B cell (primary cell): ENCODE measurements at regions not wholly inside any gene's neighbourhood (a gene's known extent, or its start where the extent isn't known, plus 50 kb on each side); places are given as distances from the start of the nearest gene placed in this dataset.

Experiments
- EZH2 ChIP-seq: IDR thresholded peaks from 2 replicates; pipeline ENCODE4 v1.6.1; 2012; ENCODE audit warnings: borderline replicate concordance, low read depth, mild to moderate bottlenecking, moderate library complexity, low read length; ENCODE audit not compliant: insufficient read depth, poor library complexity, severe bottlenecking
- TF ChIP-seq, protein P1 (sequence below): fragments of 200-600 bp; IDR thresholded peaks from one replicate; pipeline ENCODE4 v1.8.0; 2022; ENCODE audit warnings: antibody characterized with exemption, mild to moderate bottlenecking

DNA sequence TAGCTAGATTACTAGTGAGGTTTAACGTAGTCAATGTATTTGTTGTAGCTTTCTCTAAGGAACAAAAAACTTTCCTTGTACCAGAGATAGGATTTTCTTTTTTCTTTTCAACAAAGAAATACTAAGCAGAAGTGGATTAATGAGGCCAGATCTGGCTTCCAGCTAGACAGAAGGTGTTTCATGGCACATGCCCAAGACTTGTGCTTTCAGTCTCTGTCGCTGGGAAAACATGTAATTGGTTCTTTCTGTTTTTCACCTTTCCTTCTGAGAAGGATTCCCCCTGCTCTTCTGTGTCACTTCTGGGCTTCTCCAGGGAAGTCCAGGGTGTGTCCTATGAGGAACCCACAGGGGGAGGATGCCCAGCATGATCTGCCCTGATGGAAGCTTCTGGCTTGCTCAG, 492.2 kb downstream of the CCSER2 start:
- TF ChIP-seq, protein P1, sequence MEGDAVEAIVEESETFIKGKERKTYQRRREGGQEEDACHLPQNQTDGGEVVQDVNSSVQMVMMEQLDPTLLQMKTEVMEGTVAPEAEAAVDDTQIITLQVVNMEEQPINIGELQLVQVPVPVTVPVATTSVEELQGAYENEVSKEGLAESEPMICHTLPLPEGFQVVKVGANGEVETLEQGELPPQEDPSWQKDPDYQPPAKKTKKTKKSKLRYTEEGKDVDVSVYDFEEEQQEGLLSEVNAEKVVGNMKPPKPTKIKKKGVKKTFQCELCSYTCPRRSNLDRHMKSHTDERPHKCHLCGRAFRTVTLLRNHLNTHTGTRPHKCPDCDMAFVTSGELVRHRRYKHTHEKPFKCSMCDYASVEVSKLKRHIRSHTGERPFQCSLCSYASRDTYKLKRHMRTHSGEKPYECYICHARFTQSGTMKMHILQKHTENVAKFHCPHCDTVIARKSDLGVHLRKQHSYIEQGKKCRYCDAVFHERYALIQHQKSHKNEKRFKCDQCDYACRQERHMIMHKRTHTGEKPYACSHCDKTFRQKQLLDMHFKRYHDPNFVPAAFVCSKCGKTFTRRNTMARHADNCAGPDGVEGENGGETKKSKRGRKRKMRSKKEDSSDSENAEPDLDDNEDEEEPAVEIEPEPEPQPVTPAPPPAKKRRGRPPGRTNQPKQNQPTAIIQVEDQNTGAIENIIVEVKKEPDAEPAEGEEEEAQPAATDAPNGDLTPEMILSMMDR: no peak
- no peak for TF ChIP-seq EZH2
